Urinary bladder (tissue), 3 donors: ENCODE measurements at regions not wholly inside any gene's neighbourhood (a gene's known extent, or its start where the extent isn't known, plus 50 kb on each side); places are given as distances from the start of the nearest gene placed in this dataset.
"Not testable (repeated sequence)": the region's sequence is repeated elsewhere in the genome, so short reads cannot be mapped to it uniquely, and the experiment has no call there.

Experiments
- DNase-seq: peaks from one replicate; pipeline ENCODE4 v3.0.0-alpha.2; 2015; ENCODE audit errors: extremely low spot score
- H3K27ac ChIP-seq: one replicate; pipeline ENCODE4 v1.5.1; 2013; ENCODE audit warnings: low read depth, mild to moderate bottlenecking, moderate library complexity
- H3K36me3 ChIP-seq: one replicate; pipeline ENCODE4 v1.6.1; 2013; ENCODE audit warnings: mild to moderate bottlenecking, moderate library complexity; ENCODE audit not compliant: insufficient read depth
- H3K4me1 ChIP-seq: one replicate; pipeline ENCODE4 v1.6.1; 2013; ENCODE audit warnings: mild to moderate bottlenecking, moderate library complexity; ENCODE audit not compliant: insufficient read depth
- H3K4me3 ChIP-seq: one replicate; pipeline ENCODE4 v1.5.1; 2013; ENCODE audit warnings: low read depth, low read length
- WGBS: extraction: QIAGEN DNeasy Blood & Tissue Kit; methylation state at CpG from one replicate; pipeline ENCODE4 v1.1.7; 2013; 5-methylcytosine and 5-hydroxymethylcytosine counted together
- donor health status: healthy with polysubstance abuse.
- donor health status: healthy.

GRCh38 chr16:29212084-29213027 lies 194.2 kb downstream of the NPIPB11 start:
- 87% methylated on average over 21 of the region's 21 CpGs for WGBS
- DNase-seq, H3K4me3 ChIP-seq, H3K27ac ChIP-seq, H3K36me3 ChIP-seq, H3K4me1 ChIP-seq: not testable (repeated sequence)

- not testable (repeated sequence) for DNase-seq, H3K36me3 ChIP-seq, H3K27ac ChIP-seq, H3K4me3 ChIP-seq, H3K4me1 ChIP-seq
- 87% methylated on average over 12 of the region's 12 CpGs for WGBS
These were observed 195.1 kb downstream of the NPIPB11 start for GRCh38 chr16:29211456-29211855.

GRCh38 chr16:29210299-29211150 lies 196.0 kb downstream of the NPIPB11 start:
- 81% methylated on average over 21 of the region's 25 CpGs for WGBS
- H3K4me3 ChIP-seq, H3K36me3 ChIP-seq, DNase-seq, H3K4me1 ChIP-seq, H3K27ac ChIP-seq: not testable (repeated sequence)

- not testable (repeated sequence) for H3K4me3 ChIP-seq, H3K27ac ChIP-seq, H3K4me1 ChIP-seq, H3K36me3 ChIP-seq, DNase-seq
- WGBS = 73% methylated on average over 3 of the region's 3 CpGs
These were observed 200.4 kb downstream of the NPIPB11 start for GRCh38 chr16:29206120-29206519.

GRCh38 chr16:29205151-29205550 lies 201.4 kb downstream of the NPIPB11 start:
- not testable (repeated sequence) for H3K4me3 ChIP-seq, H3K27ac ChIP-seq, H3K36me3 ChIP-seq, H3K4me1 ChIP-seq, DNase-seq
- WGBS = 98% methylated on average over 2 of the region's 2 CpGs

GRCh38 chr16:29204806-29205135 lies 201.7 kb downstream of the NPIPB11 start:
- DNase-seq = no peak
- Histone ChIP-seq H3K4me1 (no peaks in the 10 kb centered on the region), H3K36me3 (no peaks in the 10 kb centered on the region), H3K4me3 (no peak overlapping the region), H3K27ac (no peak overlapping the region)
- WGBS = 91% methylated on average over 6 of the region's 6 CpGs

- not testable (repeated sequence) for H3K36me3 ChIP-seq, H3K27ac ChIP-seq, H3K4me3 ChIP-seq, DNase-seq, H3K4me1 ChIP-seq
- 85% methylated on average over 19 of the region's 19 CpGs for WGBS
These were observed 202.3 kb downstream of the NPIPB11 start for GRCh38 chr16:29203933-29204805.

GRCh38 chr16:29203046-29203932 lies 203.2 kb downstream of the NPIPB11 start:
- H3K4me3 ChIP-seq, H3K4me1 ChIP-seq, H3K36me3 ChIP-seq, DNase-seq: not testable (repeated sequence)
- peak overlapping the region; percentile 45 for H3K27ac ChIP-seq
- WGBS = 89% methylated on average over 30 of the region's 30 CpGs

- DNase-seq, H3K36me3 ChIP-seq, H3K4me3 ChIP-seq, H3K4me1 ChIP-seq: not testable (repeated sequence)
- H3K27ac ChIP-seq = peak overlapping the region; percentile 45
- whole genome bisulfite sequencing = 40% methylated on average over 10 of the region's 10 CpGs
These were observed 203.9 kb downstream of the NPIPB11 start for GRCh38 chr16:29202642-29203041.

- not testable (repeated sequence) for H3K4me1 ChIP-seq, H3K36me3 ChIP-seq, H3K27ac ChIP-seq, H3K4me3 ChIP-seq, DNase-seq
- 33% methylated on average over 8 of the region's 8 CpGs for WGBS
These were observed 204.4 kb downstream of the NPIPB11 start for GRCh38 chr16:29202025-29202632.

GRCh38 chr16:29201296-29202024 lies 205.1 kb downstream of the NPIPB11 start:
- DNase-seq = peak; percentile 72
- H3K4me1 ChIP-seq = not testable (repeated sequence)

GRCh38 chr16:29200681-29201080 lies 205.8 kb downstream of the NPIPB11 start:
- not testable (repeated sequence) for H3K36me3 ChIP-seq, H3K27ac ChIP-seq, H3K4me3 ChIP-seq, H3K4me1 ChIP-seq, DNase-seq
- 61% methylated on average over 9 of the region's 9 CpGs for WGBS

More at GRCh38 chr16:29201296-29202024, 205.1 kb downstream of the NPIPB11 start:
- WGBS = 31% methylated on average over 25 of the region's 25 CpGs
- H3K4me3 ChIP-seq, H3K36me3 ChIP-seq: not testable (repeated sequence)
- H3K27ac ChIP-seq = peak overlapping the region; percentile 18
